PC-3 (cell line): ENCODE measurements at regions not wholly inside any gene's neighbourhood (a gene's known extent, or its start where the extent isn't known, plus 50 kb on each side); places are given as distances from the start of the nearest gene placed in this dataset.

ENCODE experiments used
- CTCF ChIP-seq: fragments of 300-600 bp; sonication (generic); conservative IDR thresholded peaks from 2 replicates; pipeline ENCODE4 v1.5.1; 2017; ENCODE audit warnings: antibody characterized with exemption, low read depth, mild to moderate bottlenecking, low read length
- EZH2 ChIP-seq: fragments of 300-600 bp; sonication (generic); IDR thresholded peaks from one replicate; pipeline ENCODE4 v1.6.1; 2017; ENCODE audit warnings: antibody characterized with exemption, mild to moderate bottlenecking, low read length; ENCODE audit not compliant: unreplicated experiment

GRCh38 chr2:4656326-4656725 is 953.0 kb downstream of the DCDC2C start:
- TF ChIP-seq EZH2 (no peak), CTCF (no peak)
